ENCODE measurements at regions not wholly inside any gene's neighbourhood (a gene's known extent, or its start where the extent isn't known, plus 50 kb on each side); places are given as distances from the start of the nearest gene placed in this dataset.

DNA sequence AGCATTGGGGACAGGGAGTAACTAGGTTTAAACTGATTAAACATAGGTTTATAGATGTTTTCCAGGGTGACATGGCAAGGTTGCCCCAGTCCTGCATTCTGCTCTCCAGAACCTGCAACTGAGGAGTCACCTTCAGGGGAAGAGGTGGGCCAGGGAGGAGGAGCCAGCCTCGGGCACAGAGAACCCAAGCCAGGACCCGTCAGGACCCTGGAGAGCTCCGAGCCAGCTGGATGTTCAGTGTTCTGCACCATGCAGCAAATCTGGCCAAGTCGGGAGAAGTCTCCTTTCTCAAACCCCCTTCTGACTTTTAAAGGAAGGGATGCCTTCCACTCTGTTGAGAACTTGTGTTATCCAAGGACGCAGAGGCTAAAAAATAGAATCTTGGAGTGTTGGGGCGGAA is 62.1 kb upstream of the SLC6A11 start:
- H3K4me2 ChIP-seq: no peak overlapping the region
- H3K4me1 ChIP-seq (ENCODE audit: insufficient read depth): no peaks in the 10 kb centered on the region
- H3K27me3 ChIP-seq (ENCODE audit: insufficient read depth): no peaks in the 10 kb centered on the region
- no peak overlapping the region for H3K4me3 ChIP-seq
- Mint-ChIP-seq H3K36me3 (ENCODE audit: low read depth) (no peaks in the 10 kb centered on the region), H3K9me3 (no peaks in the 10 kb centered on the region; the same call in 2 of the 3 replicates), H3K27me3 (ENCODE audit: insufficient read depth, low read depth, poor library complexity) (peaks cover 4% of the 10 kb centered on the region), H3K4me1 (no peaks in the 10 kb centered on the region; the same call in 2 of the 3 replicates), H3K27ac (no peak overlapping the region), H3K4me3 (no peak overlapping the region)
- no peaks in the 10 kb centered on the region for H3K79me2 ChIP-seq (replicated peaks; ENCODE audit: insufficient read depth)
- DNase-seq (ENCODE audit: low spot score) (peak; percentile 87), ATAC-seq (peak; percentile 92)
- no peak overlapping the region for H3K27ac ChIP-seq (ENCODE audit: low read depth)
- no peaks in the 10 kb centered on the region for H3F3A ChIP-seq (replicated peaks; ENCODE audit: low read depth)
- peaks cover 7% of the 10 kb centered on the region; the same call in 1 of the 2 replicates for H4K20me1 ChIP-seq (replicated peaks; ENCODE audit: insufficient read depth)
- no peaks in the 10 kb centered on the region for H3K36me3 ChIP-seq (ENCODE audit: insufficient read depth)
- no peak overlapping the region for H2AFZ ChIP-seq
- H3K9me2 ChIP-seq (ENCODE audit: insufficient read depth): no peaks in the 10 kb centered on the region
- TF ChIP-seq POLR2AphosphoS5 (IDR thresholded peaks at IDR 0.05; ENCODE audit: low read depth) (no peak), JUNB (IDR thresholded peaks at IDR 0.05; ENCODE audit: unreplicated experiment) (no peak), STAT1 (IDR thresholded peaks at IDR 0.05; ENCODE audit: unreplicated experiment) (no peak), EZH2phosphoT487 (IDR thresholded peaks at IDR 0.05; ENCODE audit: unreplicated experiment) (no peak), CREB1 (CRISPR knock-in tag; IDR thresholded peaks at IDR 0.05; ENCODE audit: low read depth) (no peak), ZNF331 (CRISPR knock-in tag; IDR thresholded peaks at IDR 0.05; ENCODE audit: low read depth) (no peak), EZH2 (IDR thresholded peaks at IDR 0.05; ENCODE audit: low read depth, unreplicated experiment) (no peak), ZNF114 (CRISPR knock-in tag; IDR thresholded peaks at IDR 0.05) (no peak)
- TF ChIP-seq, protein P1, sequence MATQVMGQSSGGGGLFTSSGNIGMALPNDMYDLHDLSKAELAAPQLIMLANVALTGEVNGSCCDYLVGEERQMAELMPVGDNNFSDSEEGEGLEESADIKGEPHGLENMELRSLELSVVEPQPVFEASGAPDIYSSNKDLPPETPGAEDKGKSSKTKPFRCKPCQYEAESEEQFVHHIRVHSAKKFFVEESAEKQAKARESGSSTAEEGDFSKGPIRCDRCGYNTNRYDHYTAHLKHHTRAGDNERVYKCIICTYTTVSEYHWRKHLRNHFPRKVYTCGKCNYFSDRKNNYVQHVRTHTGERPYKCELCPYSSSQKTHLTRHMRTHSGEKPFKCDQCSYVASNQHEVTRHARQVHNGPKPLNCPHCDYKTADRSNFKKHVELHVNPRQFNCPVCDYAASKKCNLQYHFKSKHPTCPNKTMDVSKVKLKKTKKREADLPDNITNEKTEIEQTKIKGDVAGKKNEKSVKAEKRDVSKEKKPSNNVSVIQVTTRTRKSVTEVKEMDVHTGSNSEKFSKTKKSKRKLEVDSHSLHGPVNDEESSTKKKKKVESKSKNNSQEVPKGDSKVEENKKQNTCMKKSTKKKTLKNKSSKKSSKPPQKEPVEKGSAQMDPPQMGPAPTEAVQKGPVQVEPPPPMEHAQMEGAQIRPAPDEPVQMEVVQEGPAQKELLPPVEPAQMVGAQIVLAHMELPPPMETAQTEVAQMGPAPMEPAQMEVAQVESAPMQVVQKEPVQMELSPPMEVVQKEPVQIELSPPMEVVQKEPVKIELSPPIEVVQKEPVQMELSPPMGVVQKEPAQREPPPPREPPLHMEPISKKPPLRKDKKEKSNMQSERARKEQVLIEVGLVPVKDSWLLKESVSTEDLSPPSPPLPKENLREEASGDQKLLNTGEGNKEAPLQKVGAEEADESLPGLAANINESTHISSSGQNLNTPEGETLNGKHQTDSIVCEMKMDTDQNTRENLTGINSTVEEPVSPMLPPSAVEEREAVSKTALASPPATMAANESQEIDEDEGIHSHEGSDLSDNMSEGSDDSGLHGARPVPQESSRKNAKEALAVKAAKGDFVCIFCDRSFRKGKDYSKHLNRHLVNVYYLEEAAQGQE (IDR thresholded peaks at IDR 0.05; ENCODE audit: unreplicated experiment): peak; percentile 91
- TF ChIP-seq, protein P2, sequence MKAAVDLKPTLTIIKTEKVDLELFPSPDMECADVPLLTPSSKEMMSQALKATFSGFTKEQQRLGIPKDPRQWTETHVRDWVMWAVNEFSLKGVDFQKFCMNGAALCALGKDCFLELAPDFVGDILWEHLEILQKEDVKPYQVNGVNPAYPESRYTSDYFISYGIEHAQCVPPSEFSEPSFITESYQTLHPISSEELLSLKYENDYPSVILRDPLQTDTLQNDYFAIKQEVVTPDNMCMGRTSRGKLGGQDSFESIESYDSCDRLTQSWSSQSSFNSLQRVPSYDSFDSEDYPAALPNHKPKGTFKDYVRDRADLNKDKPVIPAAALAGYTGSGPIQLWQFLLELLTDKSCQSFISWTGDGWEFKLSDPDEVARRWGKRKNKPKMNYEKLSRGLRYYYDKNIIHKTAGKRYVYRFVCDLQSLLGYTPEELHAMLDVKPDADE (IDR thresholded peaks at IDR 0.05): no peak
- TF ChIP-seq, protein P3, sequence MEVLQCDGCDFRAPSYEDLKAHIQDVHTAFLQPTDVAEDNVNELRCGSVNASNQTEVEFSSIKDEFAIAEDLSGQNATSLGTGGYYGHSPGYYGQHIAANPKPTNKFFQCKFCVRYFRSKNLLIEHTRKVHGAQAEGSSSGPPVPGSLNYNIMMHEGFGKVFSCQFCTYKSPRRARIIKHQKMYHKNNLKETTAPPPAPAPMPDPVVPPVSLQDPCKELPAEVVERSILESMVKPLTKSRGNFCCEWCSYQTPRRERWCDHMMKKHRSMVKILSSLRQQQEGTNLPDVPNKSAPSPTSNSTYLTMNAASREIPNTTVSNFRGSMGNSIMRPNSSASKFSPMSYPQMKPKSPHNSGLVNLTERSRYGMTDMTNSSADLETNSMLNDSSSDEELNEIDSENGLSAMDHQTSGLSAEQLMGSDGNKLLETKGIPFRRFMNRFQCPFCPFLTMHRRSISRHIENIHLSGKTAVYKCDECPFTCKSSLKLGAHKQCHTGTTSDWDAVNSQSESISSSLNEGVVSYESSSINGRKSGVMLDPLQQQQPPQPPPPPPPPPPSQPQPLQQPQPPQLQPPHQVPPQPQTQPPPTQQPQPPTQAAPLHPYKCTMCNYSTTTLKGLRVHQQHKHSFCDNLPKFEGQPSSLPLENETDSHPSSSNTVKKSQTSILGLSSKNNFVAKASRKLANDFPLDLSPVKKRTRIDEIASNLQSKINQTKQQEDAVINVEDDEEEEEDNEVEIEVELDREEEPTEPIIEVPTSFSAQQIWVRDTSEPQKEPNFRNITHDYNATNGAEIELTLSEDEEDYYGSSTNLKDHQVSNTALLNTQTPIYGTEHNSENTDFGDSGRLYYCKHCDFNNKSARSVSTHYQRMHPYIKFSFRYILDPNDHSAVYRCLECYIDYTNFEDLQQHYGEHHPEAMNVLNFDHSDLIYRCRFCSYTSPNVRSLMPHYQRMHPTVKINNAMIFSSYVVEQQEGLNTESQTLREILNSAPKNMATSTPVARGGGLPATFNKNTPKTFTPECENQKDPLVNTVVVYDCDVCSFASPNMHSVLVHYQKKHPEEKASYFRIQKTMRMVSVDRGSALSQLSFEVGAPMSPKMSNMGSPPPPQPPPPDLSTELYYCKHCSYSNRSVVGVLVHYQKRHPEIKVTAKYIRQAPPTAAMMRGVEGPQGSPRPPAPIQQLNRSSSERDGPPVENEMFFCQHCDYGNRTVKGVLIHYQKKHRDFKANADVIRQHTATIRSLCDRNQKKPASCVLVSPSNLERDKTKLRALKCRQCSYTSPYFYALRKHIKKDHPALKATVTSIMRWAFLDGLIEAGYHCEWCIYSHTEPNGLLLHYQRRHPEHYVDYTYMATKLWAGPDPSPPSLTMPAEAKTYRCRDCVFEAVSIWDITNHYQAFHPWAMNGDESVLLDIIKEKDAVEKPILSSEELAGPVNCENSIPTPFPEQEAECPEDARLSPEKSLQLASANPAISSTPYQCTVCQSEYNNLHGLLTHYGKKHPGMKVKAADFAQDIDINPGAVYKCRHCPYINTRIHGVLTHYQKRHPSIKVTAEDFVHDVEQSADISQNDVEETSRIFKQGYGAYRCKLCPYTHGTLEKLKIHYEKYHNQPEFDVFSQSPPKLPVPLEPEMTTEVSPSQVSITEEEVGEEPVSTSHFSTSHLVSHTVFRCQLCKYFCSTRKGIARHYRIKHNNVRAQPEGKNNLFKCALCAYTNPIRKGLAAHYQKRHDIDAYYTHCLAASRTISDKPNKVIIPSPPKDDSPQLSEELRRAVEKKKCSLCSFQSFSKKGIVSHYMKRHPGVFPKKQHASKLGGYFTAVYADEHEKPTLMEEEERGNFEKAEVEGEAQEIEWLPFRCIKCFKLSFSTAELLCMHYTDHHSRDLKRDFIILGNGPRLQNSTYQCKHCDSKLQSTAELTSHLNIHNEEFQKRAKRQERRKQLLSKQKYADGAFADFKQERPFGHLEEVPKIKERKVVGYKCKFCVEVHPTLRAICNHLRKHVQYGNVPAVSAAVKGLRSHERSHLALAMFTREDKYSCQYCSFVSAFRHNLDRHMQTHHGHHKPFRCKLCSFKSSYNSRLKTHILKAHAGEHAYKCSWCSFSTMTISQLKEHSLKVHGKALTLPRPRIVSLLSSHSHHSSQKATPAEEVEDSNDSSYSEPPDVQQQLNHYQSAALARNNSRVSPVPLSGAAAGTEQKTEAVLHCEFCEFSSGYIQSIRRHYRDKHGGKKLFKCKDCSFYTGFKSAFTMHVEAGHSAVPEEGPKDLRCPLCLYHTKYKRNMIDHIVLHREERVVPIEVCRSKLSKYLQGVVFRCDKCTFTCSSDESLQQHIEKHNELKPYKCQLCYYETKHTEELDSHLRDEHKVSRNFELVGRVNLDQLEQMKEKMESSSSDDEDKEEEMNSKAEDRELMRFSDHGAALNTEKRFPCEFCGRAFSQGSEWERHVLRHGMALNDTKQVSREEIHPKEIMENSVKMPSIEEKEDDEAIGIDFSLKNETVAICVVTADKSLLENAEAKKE (CRISPR knock-in tag; IDR thresholded peaks at IDR 0.05): 0 out of 2 replicates have a peak, but pooled peaks have one; percentile 48
- TF ChIP-seq, protein P4, sequence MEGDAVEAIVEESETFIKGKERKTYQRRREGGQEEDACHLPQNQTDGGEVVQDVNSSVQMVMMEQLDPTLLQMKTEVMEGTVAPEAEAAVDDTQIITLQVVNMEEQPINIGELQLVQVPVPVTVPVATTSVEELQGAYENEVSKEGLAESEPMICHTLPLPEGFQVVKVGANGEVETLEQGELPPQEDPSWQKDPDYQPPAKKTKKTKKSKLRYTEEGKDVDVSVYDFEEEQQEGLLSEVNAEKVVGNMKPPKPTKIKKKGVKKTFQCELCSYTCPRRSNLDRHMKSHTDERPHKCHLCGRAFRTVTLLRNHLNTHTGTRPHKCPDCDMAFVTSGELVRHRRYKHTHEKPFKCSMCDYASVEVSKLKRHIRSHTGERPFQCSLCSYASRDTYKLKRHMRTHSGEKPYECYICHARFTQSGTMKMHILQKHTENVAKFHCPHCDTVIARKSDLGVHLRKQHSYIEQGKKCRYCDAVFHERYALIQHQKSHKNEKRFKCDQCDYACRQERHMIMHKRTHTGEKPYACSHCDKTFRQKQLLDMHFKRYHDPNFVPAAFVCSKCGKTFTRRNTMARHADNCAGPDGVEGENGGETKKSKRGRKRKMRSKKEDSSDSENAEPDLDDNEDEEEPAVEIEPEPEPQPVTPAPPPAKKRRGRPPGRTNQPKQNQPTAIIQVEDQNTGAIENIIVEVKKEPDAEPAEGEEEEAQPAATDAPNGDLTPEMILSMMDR (conservative IDR thresholded peaks at IDR 0.05; ENCODE audit: low read depth in 2 of 2): no peak
